C4-2B (cell line): ENCODE measurements at regions not wholly inside any gene's neighbourhood (a gene's known extent, or its start where the extent isn't known, plus 50 kb on each side); places are given as distances from the start of the nearest gene placed in this dataset.

ENCODE experiments used
- H3K27ac ChIP-seq: fragments of 450-650 bp; 2 replicates; pipeline ENCODE4 v1.5.1; 2017
- ZFX ChIP-seq: fragments of 450-650 bp; IDR thresholded peaks from 2 replicates; pipeline ENCODE4 v1.6.1; 2017
- TF ChIP-seq, protein P1 (sequence below): fragments of 450-650 bp; conservative IDR thresholded peaks from 2 replicates; pipeline ENCODE4 v1.5.1; 2017; ENCODE audit warnings: mild to moderate bottlenecking

DNA sequence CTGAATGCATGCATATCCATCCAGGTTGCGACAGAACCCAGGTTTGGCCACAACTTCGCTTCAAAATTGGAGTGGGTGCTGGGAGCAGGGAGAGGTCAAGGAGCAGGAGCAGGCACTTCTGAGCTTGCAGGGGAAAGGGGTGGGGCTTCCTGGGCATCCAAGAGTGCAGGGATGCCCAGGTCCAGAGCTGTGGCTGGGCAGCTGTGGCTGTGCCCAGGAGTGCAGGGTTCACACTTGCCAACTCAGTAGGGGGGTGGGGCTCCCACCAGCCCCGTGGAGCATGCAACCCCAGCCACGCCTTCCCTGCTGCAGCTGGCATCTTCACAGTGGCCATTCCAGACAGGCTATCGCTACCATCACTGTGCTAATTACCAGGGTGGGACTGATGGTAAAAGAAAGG lies 115.3 kb upstream of the MTNR1B start:
- no peak for TF ChIP-seq ZFX
- TF ChIP-seq, protein P1, sequence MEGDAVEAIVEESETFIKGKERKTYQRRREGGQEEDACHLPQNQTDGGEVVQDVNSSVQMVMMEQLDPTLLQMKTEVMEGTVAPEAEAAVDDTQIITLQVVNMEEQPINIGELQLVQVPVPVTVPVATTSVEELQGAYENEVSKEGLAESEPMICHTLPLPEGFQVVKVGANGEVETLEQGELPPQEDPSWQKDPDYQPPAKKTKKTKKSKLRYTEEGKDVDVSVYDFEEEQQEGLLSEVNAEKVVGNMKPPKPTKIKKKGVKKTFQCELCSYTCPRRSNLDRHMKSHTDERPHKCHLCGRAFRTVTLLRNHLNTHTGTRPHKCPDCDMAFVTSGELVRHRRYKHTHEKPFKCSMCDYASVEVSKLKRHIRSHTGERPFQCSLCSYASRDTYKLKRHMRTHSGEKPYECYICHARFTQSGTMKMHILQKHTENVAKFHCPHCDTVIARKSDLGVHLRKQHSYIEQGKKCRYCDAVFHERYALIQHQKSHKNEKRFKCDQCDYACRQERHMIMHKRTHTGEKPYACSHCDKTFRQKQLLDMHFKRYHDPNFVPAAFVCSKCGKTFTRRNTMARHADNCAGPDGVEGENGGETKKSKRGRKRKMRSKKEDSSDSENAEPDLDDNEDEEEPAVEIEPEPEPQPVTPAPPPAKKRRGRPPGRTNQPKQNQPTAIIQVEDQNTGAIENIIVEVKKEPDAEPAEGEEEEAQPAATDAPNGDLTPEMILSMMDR = no peak
- no peak overlapping the region for H3K27ac ChIP-seq

DNA sequence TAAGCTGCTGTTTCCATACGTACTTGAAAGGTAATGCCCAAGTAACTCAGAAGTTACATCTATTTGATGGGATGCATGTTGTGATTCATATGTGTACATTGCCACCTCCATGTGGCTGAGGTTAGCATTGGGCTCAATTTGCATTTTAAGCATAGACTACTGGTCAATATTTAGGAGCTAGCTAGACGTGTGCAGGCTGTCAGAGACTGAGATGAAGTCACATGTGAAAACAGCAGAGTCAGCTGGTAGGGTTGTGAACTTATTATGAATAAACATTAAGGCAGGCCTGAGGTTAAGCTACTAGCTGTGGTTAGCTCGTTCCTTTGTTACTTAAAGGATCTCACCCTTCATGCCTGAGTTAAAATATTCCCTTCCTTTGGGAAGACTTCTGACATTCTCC lies 114.5 kb upstream of the MTNR1B start:
- no peak overlapping the region for H3K27ac ChIP-seq
- TF ChIP-seq, protein P1 = peak; percentile 9; the same call in 1 of the 2 replicates
- no peak for TF ChIP-seq ZFX

DNA sequence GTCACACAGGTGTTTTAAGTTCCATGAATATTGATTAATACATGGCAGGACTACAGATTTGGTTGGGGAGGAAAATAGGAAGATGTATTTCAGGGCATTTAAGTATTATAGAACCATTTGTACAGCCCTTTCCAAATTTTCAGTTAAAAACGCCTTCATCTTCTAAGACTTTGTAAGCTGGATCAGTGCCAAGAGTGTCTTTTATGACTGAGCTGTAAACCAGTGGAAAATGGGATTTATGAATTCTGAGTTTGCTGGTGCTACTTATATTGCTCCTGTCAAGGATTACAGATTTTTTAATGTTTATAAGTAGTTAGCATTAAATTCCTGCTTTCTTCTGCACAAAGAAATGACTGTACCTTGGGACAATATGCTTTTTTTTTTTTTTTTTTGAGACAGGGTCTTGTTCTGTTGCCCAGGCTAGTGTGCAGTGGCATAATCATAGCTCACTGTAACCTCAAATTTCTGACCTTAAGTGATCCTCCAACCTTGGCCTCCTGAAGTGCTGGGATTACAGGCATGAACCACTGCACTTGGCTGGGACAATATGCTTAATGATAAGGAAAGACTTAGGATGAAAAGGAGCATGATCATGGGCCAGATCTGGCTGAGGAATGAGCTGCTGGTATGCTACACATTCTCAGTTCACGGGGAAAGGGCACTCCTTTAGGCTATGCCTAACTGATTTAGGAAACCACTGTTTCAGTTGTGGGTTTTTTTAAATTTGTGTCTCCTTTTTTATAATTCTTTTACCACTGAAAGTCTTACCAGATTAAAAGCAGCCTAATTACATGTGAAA lies 113.6 kb upstream of the MTNR1B start:
- TF ChIP-seq, protein P1 = no peak
- no peak for TF ChIP-seq ZFX
- no peak overlapping the region for H3K27ac ChIP-seq

DNA sequence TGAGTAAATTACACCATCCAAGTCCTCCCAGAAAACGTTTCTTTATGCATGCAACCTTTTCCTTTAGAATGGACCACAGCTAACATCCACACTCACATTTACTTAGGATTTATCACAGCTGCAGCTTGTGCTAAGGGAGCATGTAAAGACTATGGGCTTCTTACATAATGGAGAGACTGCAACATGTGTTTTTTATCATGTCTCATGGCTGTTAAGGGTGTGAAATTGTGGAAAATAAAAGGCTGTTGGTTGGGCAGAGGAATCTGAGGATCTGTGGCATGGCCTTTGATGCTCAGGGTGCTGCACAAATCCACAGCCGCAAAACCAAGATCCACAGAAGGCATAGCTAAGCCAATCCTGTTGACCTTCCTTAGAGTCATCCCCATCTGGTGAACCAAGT lies 112.0 kb upstream of the MTNR1B start:
- no peak overlapping the region for H3K27ac ChIP-seq
- no peak for TF ChIP-seq ZFX
- TF ChIP-seq, protein P1 = no peak

DNA sequence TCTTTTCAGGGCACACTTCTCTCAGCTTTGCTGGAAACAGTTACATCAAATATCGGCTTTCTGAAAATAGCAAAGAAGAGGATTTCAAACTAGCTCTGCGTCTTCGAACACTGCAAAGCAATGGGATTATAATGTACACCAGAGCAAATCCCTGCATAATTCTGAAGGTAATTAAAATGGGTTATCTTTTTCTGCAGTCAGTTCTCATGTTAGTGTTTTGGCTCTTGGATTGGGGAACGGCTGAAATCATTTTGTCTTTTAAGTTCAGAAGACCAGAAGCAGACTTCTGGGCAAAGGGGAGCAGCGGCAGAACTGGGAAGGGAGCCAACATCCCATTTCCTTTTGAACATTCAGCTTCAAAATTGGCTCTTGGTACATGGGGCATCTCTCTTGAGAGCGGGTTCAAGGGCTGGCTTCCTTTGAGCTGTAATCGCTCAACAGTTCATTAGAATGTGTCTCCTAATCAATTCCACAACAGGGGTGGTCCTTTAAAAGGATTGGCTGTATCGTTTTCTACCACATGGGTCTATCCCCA lies 110.2 kb upstream of the MTNR1B start:
- TF ChIP-seq, protein P1 = no peak
- TF ChIP-seq ZFX = no peak
- no peak overlapping the region for H3K27ac ChIP-seq

DNA sequence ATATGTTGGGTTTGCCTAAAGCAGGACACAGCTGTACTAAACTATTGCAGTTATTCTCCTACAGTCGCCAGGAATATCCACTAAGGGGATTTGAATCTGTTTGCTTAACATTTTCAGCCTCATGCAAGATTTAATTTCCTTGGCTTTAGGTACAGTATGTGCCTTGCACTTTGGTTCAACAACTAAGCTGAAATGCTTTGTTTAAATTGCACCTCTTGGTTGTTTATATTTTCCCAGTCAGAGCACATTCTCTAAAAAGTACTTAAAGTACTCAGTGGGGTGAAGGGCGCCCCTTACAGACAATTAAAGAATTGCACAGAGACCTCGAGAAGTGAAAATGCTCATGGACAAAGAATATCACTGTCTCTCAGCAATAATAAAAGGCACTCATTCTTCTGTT lies 107.8 kb upstream of the MTNR1B start:
- no peak overlapping the region for H3K27ac ChIP-seq
- TF ChIP-seq ZFX = no peak
- TF ChIP-seq, protein P1 = peak; percentile 13; the same call in 1 of the 2 replicates

DNA sequence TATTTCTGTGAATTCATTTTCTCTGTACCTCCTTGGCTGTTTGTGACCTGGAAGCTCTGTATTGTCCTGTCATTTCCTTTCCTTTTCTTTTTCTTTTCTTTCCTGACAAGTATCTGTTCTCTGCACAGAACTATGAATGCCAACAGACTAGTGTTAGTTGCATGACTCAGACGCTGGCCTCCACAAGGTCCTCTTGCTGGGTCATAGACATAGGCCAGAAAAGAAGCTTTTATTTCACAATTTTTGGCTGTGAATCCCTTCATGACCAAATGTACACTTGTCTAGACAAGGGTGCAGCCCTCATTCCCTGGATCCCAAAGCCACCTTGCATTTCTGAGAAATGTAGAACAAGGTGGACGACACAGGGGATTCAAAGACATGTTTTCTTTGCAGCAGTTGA lies 104.1 kb upstream of the MTNR1B start:
- no peak for TF ChIP-seq ZFX
- TF ChIP-seq, protein P1 = no peak
- H3K27ac ChIP-seq = no peak overlapping the region
